Liver (tissue), 3 donors: ENCODE measurements at regions not wholly inside any gene's neighbourhood (a gene's known extent, or its start where the extent isn't known, plus 50 kb on each side); places are given as distances from the start of the nearest gene placed in this dataset.

Experiments used
- ATF3 ChIP-seq: IDR thresholded peaks from 2 replicates; pipeline ENCODE4 v1.6.1; 2016; ENCODE audit warnings: antibody characterized with exemption
- FOXA1 ChIP-seq: IDR thresholded peaks from 2 replicates; pipeline ENCODE4 v1.6.1; 2016; ENCODE audit warnings: antibody characterized with exemption
- GABPA ChIP-seq, 2 donors: IDR thresholded peaks in 1 of 2; conservative IDR thresholded peaks in 1 of 2; 2 replicates each; pipeline ENCODE4 v1.6.1; 2016; ENCODE audit warnings: antibody characterized with exemption in 2 of 2, mild to moderate bottlenecking in 1 of 2, moderate library complexity in 1 of 2
- MAX ChIP-seq: IDR thresholded peaks from 2 replicates; pipeline ENCODE4 v1.6.1; 2016; ENCODE audit warnings: antibody characterized with exemption
- RAD21 ChIP-seq, 2 donors: IDR thresholded peaks; 2 replicates each; pipeline ENCODE4 v1.6.1; 2016; ENCODE audit warnings: antibody characterized with exemption in 2 of 2, mild to moderate bottlenecking in 2 of 2
- SP1 ChIP-seq: IDR thresholded peaks from 2 replicates; pipeline ENCODE4 v1.6.1; 2018; ENCODE audit warnings: antibody characterized with exemption, mild to moderate bottlenecking
- YY1 ChIP-seq: IDR thresholded peaks from 2 replicates; pipeline ENCODE4 v1.6.1; 2016; ENCODE audit warnings: antibody characterized with exemption, mild to moderate bottlenecking
- ZBTB33 ChIP-seq: IDR thresholded peaks from 2 replicates; pipeline ENCODE4 v1.6.1; 2016; ENCODE audit warnings: antibody characterized with exemption
- TF ChIP-seq, protein P1 (sequence below): fragments of 150-350 bp; IDR thresholded peaks from 2 replicates; pipeline ENCODE4 v1.5.1; 2017; ENCODE audit warnings: improper control_type of control experiment, low read depth, low read length; ENCODE audit not compliant: missing input control
- TF ChIP-seq, protein P2 (sequence below): IDR thresholded peaks from 2 replicates; pipeline ENCODE4 v1.6.1; 2016; ENCODE audit warnings: antibody characterized with exemption, mild to moderate bottlenecking
- donor health status: healthy.
- donor health status: healthy.

DNA sequence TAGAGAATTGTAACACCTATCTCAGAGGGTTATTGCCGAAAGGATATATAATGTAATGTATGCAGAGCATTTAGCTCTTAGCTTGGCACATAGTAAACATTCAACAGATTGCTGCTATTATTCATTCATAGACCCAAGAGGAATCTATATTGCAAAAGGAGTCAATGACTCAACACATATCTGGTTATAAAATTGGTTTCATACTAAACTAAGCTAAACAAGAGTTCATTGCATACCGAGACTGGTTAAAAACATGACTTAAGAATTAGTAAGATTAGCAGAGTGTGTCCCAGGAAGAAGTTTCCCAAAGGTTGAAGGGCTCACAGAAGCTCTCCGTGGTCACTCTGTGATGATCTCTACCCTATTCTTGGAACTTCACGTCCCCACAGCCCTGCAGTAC lies 339.6 kb upstream of the CCNH start:
- TF ChIP-seq, protein P1, sequence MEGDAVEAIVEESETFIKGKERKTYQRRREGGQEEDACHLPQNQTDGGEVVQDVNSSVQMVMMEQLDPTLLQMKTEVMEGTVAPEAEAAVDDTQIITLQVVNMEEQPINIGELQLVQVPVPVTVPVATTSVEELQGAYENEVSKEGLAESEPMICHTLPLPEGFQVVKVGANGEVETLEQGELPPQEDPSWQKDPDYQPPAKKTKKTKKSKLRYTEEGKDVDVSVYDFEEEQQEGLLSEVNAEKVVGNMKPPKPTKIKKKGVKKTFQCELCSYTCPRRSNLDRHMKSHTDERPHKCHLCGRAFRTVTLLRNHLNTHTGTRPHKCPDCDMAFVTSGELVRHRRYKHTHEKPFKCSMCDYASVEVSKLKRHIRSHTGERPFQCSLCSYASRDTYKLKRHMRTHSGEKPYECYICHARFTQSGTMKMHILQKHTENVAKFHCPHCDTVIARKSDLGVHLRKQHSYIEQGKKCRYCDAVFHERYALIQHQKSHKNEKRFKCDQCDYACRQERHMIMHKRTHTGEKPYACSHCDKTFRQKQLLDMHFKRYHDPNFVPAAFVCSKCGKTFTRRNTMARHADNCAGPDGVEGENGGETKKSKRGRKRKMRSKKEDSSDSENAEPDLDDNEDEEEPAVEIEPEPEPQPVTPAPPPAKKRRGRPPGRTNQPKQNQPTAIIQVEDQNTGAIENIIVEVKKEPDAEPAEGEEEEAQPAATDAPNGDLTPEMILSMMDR, result no peak
- TF ChIP-seq FOXA1 (no peak), YY1 (no peak), RAD21 (IDR thresholded peaks at IDR 0.05) (no peak), GABPA (IDR thresholded peaks at IDR 0.05 in 1 of 2, conservative IDR thresholded peaks at IDR 0.05 in 1 of 2) (no peak), SP1 (no peak), MAX (no peak), ZBTB33 (no peak), ATF3 (no peak)
- TF ChIP-seq, protein P2, sequence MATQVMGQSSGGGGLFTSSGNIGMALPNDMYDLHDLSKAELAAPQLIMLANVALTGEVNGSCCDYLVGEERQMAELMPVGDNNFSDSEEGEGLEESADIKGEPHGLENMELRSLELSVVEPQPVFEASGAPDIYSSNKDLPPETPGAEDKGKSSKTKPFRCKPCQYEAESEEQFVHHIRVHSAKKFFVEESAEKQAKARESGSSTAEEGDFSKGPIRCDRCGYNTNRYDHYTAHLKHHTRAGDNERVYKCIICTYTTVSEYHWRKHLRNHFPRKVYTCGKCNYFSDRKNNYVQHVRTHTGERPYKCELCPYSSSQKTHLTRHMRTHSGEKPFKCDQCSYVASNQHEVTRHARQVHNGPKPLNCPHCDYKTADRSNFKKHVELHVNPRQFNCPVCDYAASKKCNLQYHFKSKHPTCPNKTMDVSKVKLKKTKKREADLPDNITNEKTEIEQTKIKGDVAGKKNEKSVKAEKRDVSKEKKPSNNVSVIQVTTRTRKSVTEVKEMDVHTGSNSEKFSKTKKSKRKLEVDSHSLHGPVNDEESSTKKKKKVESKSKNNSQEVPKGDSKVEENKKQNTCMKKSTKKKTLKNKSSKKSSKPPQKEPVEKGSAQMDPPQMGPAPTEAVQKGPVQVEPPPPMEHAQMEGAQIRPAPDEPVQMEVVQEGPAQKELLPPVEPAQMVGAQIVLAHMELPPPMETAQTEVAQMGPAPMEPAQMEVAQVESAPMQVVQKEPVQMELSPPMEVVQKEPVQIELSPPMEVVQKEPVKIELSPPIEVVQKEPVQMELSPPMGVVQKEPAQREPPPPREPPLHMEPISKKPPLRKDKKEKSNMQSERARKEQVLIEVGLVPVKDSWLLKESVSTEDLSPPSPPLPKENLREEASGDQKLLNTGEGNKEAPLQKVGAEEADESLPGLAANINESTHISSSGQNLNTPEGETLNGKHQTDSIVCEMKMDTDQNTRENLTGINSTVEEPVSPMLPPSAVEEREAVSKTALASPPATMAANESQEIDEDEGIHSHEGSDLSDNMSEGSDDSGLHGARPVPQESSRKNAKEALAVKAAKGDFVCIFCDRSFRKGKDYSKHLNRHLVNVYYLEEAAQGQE, result no peak
